ENCODE measurements at regions not wholly inside any gene's neighbourhood (a gene's known extent, or its start where the extent isn't known, plus 50 kb on each side); places are given as distances from the start of the nearest gene placed in this dataset.

DNA sequence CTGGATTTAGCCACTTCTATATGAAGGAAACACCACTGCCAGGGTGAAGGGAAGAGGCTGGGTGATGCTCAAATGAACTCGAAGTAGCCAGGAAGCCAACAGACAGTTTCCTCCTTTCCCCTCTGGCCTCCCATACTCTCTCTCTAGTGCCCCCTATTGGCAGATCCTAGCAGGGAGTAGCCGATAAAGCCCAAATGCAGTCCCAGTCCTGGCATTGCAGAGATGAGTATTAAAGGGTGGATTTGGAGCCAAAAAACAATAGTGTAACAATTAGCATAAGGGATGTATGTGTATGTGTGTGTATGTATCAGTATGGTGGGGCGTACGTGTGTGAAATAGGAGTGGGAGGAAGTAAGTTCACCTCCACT, 213.8 kb upstream of the LDB2 start:
- no peaks in the 10 kb centered on the region for H3K9me3 ChIP-seq (replicated peaks; ENCODE audit: control insufficient read depth, insufficient read depth, low read length)
- H3K79me2 ChIP-seq (ENCODE audit: control insufficient read depth, insufficient read depth, low read length), result no peaks in the 10 kb centered on the region
- no peak overlapping the region for H3K9ac ChIP-seq (replicated peaks; ENCODE audit: extremely low read depth, insufficient read depth, low read length)
- H3K36me3 ChIP-seq (ENCODE audit: control insufficient read depth in 2 of 2, extremely low read depth in 1 of 2, insufficient read depth in 2 of 2, low read length in 2 of 2), result no peaks in the 10 kb centered on the region
- H2AFZ ChIP-seq (ENCODE audit: low read depth, low read length), result peak overlapping the region; percentile 15
- H3K4me1 ChIP-seq (ENCODE audit: control insufficient read depth, extremely low read depth, insufficient read depth, low read length), result no peaks in the 10 kb centered on the region
- intact Hi-C loops (cut with micrococcal nuclease) (loop anchor here (2.0 to 10.0 kb wide), 3 partner anchors 195 to 333 kb away; no protein-coding TSS in a partner anchor), dilution Hi-C loops (cut with MboI; ENCODE audit: extremely low pct_ligation_motif_present, low sequenced_read_pairs) (no loop called here)
- POLR2A ChIA-PET, result no interaction called here
- TF ChIP-seq GATA2 (IDR thresholded peaks at IDR 0.05; ENCODE audit: insufficient read depth, insufficient read length, low read depth, low read length), result no peak
- TF ChIP-seq, protein P1, sequence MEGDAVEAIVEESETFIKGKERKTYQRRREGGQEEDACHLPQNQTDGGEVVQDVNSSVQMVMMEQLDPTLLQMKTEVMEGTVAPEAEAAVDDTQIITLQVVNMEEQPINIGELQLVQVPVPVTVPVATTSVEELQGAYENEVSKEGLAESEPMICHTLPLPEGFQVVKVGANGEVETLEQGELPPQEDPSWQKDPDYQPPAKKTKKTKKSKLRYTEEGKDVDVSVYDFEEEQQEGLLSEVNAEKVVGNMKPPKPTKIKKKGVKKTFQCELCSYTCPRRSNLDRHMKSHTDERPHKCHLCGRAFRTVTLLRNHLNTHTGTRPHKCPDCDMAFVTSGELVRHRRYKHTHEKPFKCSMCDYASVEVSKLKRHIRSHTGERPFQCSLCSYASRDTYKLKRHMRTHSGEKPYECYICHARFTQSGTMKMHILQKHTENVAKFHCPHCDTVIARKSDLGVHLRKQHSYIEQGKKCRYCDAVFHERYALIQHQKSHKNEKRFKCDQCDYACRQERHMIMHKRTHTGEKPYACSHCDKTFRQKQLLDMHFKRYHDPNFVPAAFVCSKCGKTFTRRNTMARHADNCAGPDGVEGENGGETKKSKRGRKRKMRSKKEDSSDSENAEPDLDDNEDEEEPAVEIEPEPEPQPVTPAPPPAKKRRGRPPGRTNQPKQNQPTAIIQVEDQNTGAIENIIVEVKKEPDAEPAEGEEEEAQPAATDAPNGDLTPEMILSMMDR (IDR thresholded peaks at IDR 0.05; ENCODE audit: extremely low read depth in 1 of 2, insufficient read depth in 1 of 2, low read depth in 1 of 2, low read length in 2 of 2), result peak; percentile 44 to 52
- peak; percentile 52 for FAIRE-seq
- H3K4me2 ChIP-seq (ENCODE audit: insufficient read depth, low read length), result no peak overlapping the region
- H3K27me3 ChIP-seq (ENCODE audit: control insufficient read depth in 2 of 2, insufficient read depth in 2 of 2, low read length in 2 of 2), result no peaks in the 10 kb centered on the region
- no peak for DNase-seq (ENCODE audit: low read depth, low spot score)
- no peak overlapping the region for H3K27ac ChIP-seq (ENCODE audit: insufficient read depth, low read depth, low read length)
- CTCF ChIA-PET, result interaction anchor here (0.6 to 1.8 kb wide), 9 partner anchors 16 to 336 kb away, joined by 3 to 11 read pairs (median 3); no protein-coding TSS in a partner anchor
- no TSS peak for BruUV-seq (replicated peaks)
- H3K9me1 ChIP-seq (replicated peaks; ENCODE audit: control insufficient read depth, extremely low read depth, insufficient read depth, low read length), result no peaks in the 10 kb centered on the region
- H4K20me1 ChIP-seq (replicated peaks; ENCODE audit: control insufficient read depth, extremely low read depth, insufficient read depth, low read length), result no peaks in the 10 kb centered on the region
- H3K4me3 ChIP-seq (replicated peaks in 1 of 3; ENCODE audit: insufficient read depth in 1 of 3, low read depth in 1 of 3, low read length in 3 of 3), result no peak overlapping the region

DNA sequence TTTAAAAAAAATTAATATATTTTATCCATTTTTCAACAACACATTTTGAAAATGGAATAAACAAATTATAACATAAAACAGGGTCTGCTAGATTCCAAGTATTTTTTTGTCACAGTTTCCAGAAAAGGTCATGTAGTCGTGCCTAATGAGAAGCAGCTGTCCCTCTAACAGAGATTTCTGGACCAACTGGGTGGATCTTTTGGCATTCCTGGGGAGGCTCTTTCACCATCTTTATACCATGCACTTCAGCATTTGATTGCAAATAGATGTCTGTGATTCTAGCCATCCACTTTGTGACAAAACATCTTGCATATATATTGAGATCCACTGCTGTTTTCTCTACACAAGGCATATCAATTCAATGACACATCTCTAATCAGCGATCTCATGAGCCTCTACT, 210.7 kb upstream of the LDB2 start:
- Histone ChIP-seq H3K9me3 (replicated peaks; ENCODE audit: control insufficient read depth, insufficient read depth, low read length) (no peaks in the 10 kb centered on the region), H3K27me3 (ENCODE audit: control insufficient read depth in 2 of 2, insufficient read depth in 2 of 2, low read length in 2 of 2) (peaks cover 2 to 4% of the 10 kb centered on the region in 2 experiments), H3K4me3 (replicated peaks in 1 of 3; ENCODE audit: insufficient read depth in 1 of 3, low read depth in 1 of 3, low read length in 3 of 3) (no peak overlapping the region), H3K4me2 (ENCODE audit: insufficient read depth, low read length) (no peak overlapping the region), H3K9me1 (replicated peaks; ENCODE audit: control insufficient read depth, extremely low read depth, insufficient read depth, low read length) (no peaks in the 10 kb centered on the region), H3K9ac (replicated peaks; ENCODE audit: extremely low read depth, insufficient read depth, low read length) (no peak overlapping the region), H2AFZ (ENCODE audit: low read depth, low read length) (no peak overlapping the region), H3K27ac (ENCODE audit: insufficient read depth, low read depth, low read length) (no peak overlapping the region), H3K4me1 (ENCODE audit: control insufficient read depth, extremely low read depth, insufficient read depth, low read length) (no peaks in the 10 kb centered on the region), H3K79me2 (ENCODE audit: control insufficient read depth, insufficient read depth, low read length) (no peaks in the 10 kb centered on the region), H4K20me1 (replicated peaks; ENCODE audit: control insufficient read depth, extremely low read depth, insufficient read depth, low read length) (no peaks in the 10 kb centered on the region), H3K36me3 (ENCODE audit: control insufficient read depth in 2 of 2, extremely low read depth in 1 of 2, insufficient read depth in 2 of 2, low read length in 2 of 2) (no peaks in the 10 kb centered on the region)
- POLR2A ChIA-PET, result no interaction called here
- no peak for DNase-seq (ENCODE audit: low read depth, low spot score)
- no peak for FAIRE-seq
- no TSS peak for BruUV-seq (replicated peaks)
- intact Hi-C loops (cut with micrococcal nuclease), result no loop called here
- dilution Hi-C loops (cut with MboI; ENCODE audit: extremely low pct_ligation_motif_present, low sequenced_read_pairs), result no loop called here
- CTCF ChIA-PET, result interaction anchor here (0.7 kb wide), 1 partner anchor 23 kb away, joined by 3 read pairs; no protein-coding TSS in a partner anchor
- TF ChIP-seq POLR2AphosphoS5 (IDR thresholded peaks at IDR 0.05; ENCODE audit: insufficient read depth, low read depth, low read length) (no peak), JUN (IDR thresholded peaks at IDR 0.05; ENCODE audit: borderline replicate concordance, insufficient read depth, insufficient read length, low read depth) (no peak), MYC (IDR thresholded peaks at IDR 0.05; ENCODE audit: low read depth, low read length) (no peak)
- TF ChIP-seq, protein P1 (IDR thresholded peaks at IDR 0.05; ENCODE audit: extremely low read depth in 1 of 2, insufficient read depth in 1 of 2, low read depth in 1 of 2, low read length in 2 of 2), result no peak
